T-cell (primary cell): ENCODE measurements at regions not wholly inside any gene's neighbourhood (a gene's known extent, or its start where the extent isn't known, plus 50 kb on each side); places are given as distances from the start of the nearest gene placed in this dataset.
"Not testable (repeated sequence)": the region's sequence is repeated elsewhere in the genome, so short reads cannot be mapped to it uniquely, and the experiment has no call there.

Experiments
- ATAC-seq, 4 experiments: fragments of 200-7000 bp in 3 of 4; fragments of 150-1000 bp in 1 of 4; cut with Tn5 transposase; replicated peaks in 1 of 4; 1 replicate in 3 of 4; 2 replicates in 1 of 4; pipeline ENCODE4 v1.10.0; 2021; ENCODE audit warnings: moderate library complexity in 3 of 4, mild to moderate bottlenecking in 2 of 4, moderate number of reproducible peaks in 1 of 4
- CTCF ChIA-PET, 2 donors: fragments of 300-600 bp; sonication (Branson Sonifier 250); formaldehyde crosslinking; loops; one replicate each; lab custom pipeline; 2022; ENCODE audit warnings: antibody characterized with exemption in 2 of 2; lab: Charles Lee
- POLR2A ChIA-PET, 2 donors: fragments of 300-600 bp; sonication (Branson Sonifier 250); formaldehyde crosslinking; loops; one replicate each; lab custom pipeline; 2022; ENCODE audit warnings: antibody characterized with exemption in 2 of 2; lab: Charles Lee
- DNase-seq, 35 experiments: peaks; one replicate each; pipeline versions ENCODE4 v3.0.0 to v3.0.0-alpha.2; 2013 to 2023
- H3K27ac ChIP-seq: one replicate; pipeline ENCODE4 v1.5.1; 2013; ENCODE audit warnings: low read length
- H3K27me3 ChIP-seq, 2 experiments: replicated peaks in 1 of 2; 1 replicate in 1 of 2; 2 replicates in 1 of 2; pipeline versions ENCODE4 v1.6.1 to v1.7.0; 2013; ENCODE audit warnings: low read length in 1 of 2, mixed read lengths in 1 of 2; ENCODE audit not compliant: control insufficient read depth in 2 of 2, insufficient read depth in 2 of 2; ENCODE audit errors: extremely low read depth in 1 of 2
- H3K36me3 ChIP-seq, 2 donors: 1 replicate in 1 of 2; 2 replicates in 1 of 2; pipeline versions ENCODE4 v1.6.1 to v1.7.0; 2013; ENCODE audit warnings: low read length in 1 of 2; ENCODE audit not compliant: control insufficient read depth in 2 of 2, insufficient read depth in 1 of 2; ENCODE audit errors: extremely low read depth in 1 of 2
- H3K4me1 ChIP-seq, 2 experiments: 1 replicate in 1 of 2; 2 replicates in 1 of 2; pipeline versions ENCODE4 v1.6.1 to v1.7.0; 2013; ENCODE audit warnings: low read length in 2 of 2, mixed read lengths in 1 of 2; ENCODE audit not compliant: insufficient read depth in 2 of 2, control insufficient read depth in 1 of 2; ENCODE audit errors: extremely low read depth in 1 of 2
- H3K4me3 ChIP-seq, 2 donors: 1 replicate in 1 of 2; 2 replicates in 1 of 2; pipeline versions ENCODE4 v1.5.1 to v1.7.0; 2013; ENCODE audit warnings: mild to moderate bottlenecking in 2 of 2, low read length in 1 of 2, moderate library complexity in 1 of 2; ENCODE audit not compliant: control insufficient read depth in 1 of 2; ENCODE audit errors: extremely low read depth in 1 of 2
- H3K9me3 ChIP-seq: 2 replicates; pipeline ENCODE4 v1.7.0; 2013
- H3K27ac Mint-ChIP-seq, 2 donors: one replicate each; pipeline ENCODE4 v1.8.0; 2020 to 2021; ENCODE audit warnings: mild to moderate bottlenecking in 2 of 2, mixed read lengths in 2 of 2
- H3K27me3 Mint-ChIP-seq, 2 donors: one replicate each; pipeline ENCODE4 v1.8.0; 2021 to 2022; ENCODE audit warnings: mixed read lengths in 2 of 2
- H3K36me3 Mint-ChIP-seq: one replicate; pipeline ENCODE4 v1.8.0; 2021; ENCODE audit warnings: mixed read lengths
- H3K4me1 Mint-ChIP-seq, 3 donors: one replicate each; pipeline ENCODE4 v1.8.0; 2020 to 2022; ENCODE audit warnings: mixed read lengths in 3 of 3, mild to moderate bottlenecking in 1 of 3
- H3K4me3 Mint-ChIP-seq, 3 donors: one replicate each; pipeline ENCODE4 v1.8.0; 2020 to 2022; ENCODE audit warnings: mild to moderate bottlenecking in 3 of 3, mixed read lengths in 3 of 3, moderate library complexity in 3 of 3
- H3K9me3 Mint-ChIP-seq, 3 donors: one replicate each; pipeline ENCODE4 v1.8.0; 2020 to 2022; ENCODE audit warnings: mixed read lengths in 3 of 3
- WGBS: methylation state at CpG from one replicate; pipeline ENCODE4 v1.1.5; 2013; ENCODE audit warnings: missing lambda C conversion rate; ENCODE audit not compliant: insufficient coverage; 5-methylcytosine and 5-hydroxymethylcytosine counted together

DNA sequence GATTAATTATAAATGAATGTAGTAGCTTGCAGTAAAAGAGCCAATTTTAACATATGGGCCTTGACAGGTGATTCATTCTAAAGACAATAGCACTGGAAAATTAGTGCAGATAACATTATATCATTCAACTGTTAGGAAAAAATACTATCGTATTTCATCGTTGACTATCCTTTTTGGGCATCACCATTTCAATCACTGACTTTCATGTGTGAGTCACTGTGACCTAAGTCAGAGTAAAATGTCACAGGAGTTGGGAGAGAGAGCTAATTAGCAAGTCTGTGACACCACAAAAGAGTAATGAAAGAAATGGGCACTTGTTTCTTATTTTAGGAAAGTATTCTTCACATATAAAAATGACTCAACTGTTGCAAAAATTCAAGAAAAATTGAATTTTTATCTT lies 253.8 kb upstream of the CNTN5 start:
- no peak overlapping the region for H3K27ac Mint-ChIP-seq
- POLR2A ChIA-PET = no interaction called here
- CTCF ChIA-PET = no interaction called here

DNA sequence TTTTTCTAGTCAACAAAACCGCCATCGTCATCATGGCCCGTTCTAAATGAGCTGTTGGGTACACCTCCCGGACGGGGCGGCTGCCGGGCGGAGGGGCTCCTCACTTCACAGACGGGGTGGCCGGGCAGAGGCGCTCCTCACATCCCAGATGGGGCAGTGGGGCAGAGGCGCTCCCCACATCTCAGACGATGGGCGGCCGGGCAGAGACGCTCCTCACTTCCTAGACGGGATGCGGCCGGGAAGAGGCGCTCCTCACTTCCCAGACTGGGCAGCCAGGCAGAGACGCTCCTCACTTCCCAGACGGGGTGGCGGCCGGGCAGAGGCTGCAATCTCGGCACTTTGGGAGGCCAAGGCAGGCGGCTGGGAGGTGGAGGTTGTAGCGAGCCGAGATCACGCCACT lies 250.7 kb upstream of the CNTN5 start:
- H3K27ac ChIP-seq, POLR2A ChIA-PET, H3K27ac Mint-ChIP-seq, H3K36me3 ChIP-seq, H3K4me3 ChIP-seq, ATAC-seq, CTCF ChIA-PET, H3K4me1 ChIP-seq, H3K27me3 ChIP-seq, H3K27me3 Mint-ChIP-seq, H3K36me3 Mint-ChIP-seq, H3K9me3 ChIP-seq, DNase-seq, H3K4me3 Mint-ChIP-seq, H3K4me1 Mint-ChIP-seq: not testable (repeated sequence)
- WGBS = no CpG with 5 or more reads among the region's 29 CpGs
- H3K9me3 Mint-ChIP-seq = peaks cover 4 to 19% (median 6%) of the 10 kb centered on the region in 3 donors

More for the DNA sequence above, 253.8 kb upstream of the CNTN5 start:
- Histone ChIP-seq H3K27ac (no peak overlapping the region), H3K9me3 (no peaks in the 10 kb centered on the region), H3K4me3 (no peak overlapping the region), H3K27me3 (no peaks in the 10 kb centered on the region), H3K4me1 (no peaks in the 10 kb centered on the region), H3K36me3 (no peaks in the 10 kb centered on the region)
- ATAC-seq (no peak), DNase-seq (no peak)
- WGBS = no CpG with 5 or more reads among the region's 2 CpGs
- Mint-ChIP-seq H3K9me3 (peaks cover 9 to 17% (median 10%) of the 10 kb centered on the region in 3 donors), H3K4me3 (no peak overlapping the region), H3K4me1 (no peaks in the 10 kb centered on the region), H3K36me3 (no peaks in the 10 kb centered on the region), H3K27me3 (no peaks in the 10 kb centered on the region)

DNA sequence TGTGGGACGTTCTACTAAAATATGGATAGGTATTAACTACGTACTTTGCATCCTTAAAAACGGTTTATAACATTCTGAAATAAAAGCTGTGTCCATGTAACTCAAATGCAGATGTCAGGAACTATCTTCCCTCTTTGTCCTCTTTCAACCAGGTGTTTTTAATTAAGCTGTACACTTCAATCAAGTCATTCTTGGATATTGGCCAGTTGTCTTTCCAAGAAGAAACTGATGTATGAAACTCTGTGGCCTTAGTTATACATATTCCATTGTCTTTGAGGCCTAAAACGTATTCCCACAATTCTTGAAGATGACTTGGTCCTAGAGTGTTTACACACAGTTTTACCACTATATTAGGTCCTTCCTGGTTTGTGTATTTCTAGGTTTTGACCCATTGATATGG lies 249.0 kb upstream of the CNTN5 start:
- no CpG with 5 or more reads among the region's 4 CpGs for WGBS
- Histone ChIP-seq H3K27ac (no peak overlapping the region), H3K9me3 (no peaks in the 10 kb centered on the region), H3K36me3 (no peaks in the 10 kb centered on the region), H3K4me1 (no peaks in the 10 kb centered on the region), H3K27me3 (no peaks in the 10 kb centered on the region), H3K4me3 (no peak overlapping the region)
- H3K27me3 Mint-ChIP-seq = no peaks in the 10 kb centered on the region
- H3K9me3 Mint-ChIP-seq = peaks cover 4 to 20% (median 6%) of the 10 kb centered on the region in 3 donors
- no peak overlapping the region for H3K27ac Mint-ChIP-seq
- ChIA-PET CTCF (no interaction called here), POLR2A (interaction anchor here in 1 of 2 donors (0.6 kb wide), 1 partner anchor 1061 kb away, joined by 4 read pairs; no protein-coding TSS in a partner anchor)
- DNase-seq (no peak), ATAC-seq (no peak)
- no peaks in the 10 kb centered on the region for H3K4me1 Mint-ChIP-seq
- no peaks in the 10 kb centered on the region for H3K36me3 Mint-ChIP-seq
- no peak overlapping the region for H3K4me3 Mint-ChIP-seq

DNA sequence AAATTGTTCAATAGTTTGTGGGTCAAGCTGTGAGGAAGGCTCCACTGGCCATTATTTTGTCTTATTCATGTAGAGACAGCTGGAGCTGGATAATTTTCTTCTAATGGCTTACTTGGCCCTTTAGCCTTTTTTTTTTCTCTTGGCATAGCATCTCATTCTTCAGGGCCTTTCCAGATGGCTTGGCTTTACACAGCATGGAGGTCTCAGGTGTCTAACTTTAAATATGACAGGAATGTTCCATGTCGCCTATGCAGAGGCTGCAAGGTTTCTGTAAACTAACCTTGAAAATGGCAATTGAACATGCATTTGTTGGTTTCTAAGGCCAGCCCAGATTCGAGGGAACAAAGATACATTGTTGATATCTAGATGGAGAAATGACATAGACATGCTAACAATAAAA lies 247.9 kb upstream of the CNTN5 start:
- POLR2A ChIA-PET = no interaction called here
- H3K4me3 ChIP-seq = no peak overlapping the region

DNA sequence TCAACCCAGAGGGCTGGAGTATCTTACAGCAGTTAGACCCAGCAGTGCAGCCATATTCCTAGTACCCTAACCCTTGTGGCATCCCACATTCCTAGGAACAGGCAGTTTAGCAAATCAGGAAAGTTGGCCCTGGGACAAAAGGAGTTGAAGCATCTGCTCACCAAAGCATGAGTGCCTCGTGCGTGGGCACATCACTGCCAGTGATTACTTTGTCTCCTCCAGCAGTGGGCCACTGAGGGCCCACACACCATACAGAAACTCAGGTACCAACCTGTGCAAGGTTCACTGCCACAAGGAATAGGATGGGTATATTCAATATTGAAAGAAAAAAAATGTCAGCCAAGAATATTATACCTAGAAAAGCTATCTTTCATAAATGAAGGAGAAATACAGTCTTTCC lies 227.5 kb upstream of the CNTN5 start:
- H3K27me3 ChIP-seq = no peaks in the 10 kb centered on the region
- no peaks in the 10 kb centered on the region for H3K36me3 ChIP-seq
- Mint-ChIP-seq H3K27ac (no peak overlapping the region), H3K36me3 (no peaks in the 10 kb centered on the region), H3K4me3 (no peak overlapping the region), H3K9me3 (peaks cover 7 to 30% (median 9%) of the 10 kb centered on the region in 3 donors), H3K27me3 (no peaks in the 10 kb centered on the region), H3K4me1 (no peaks in the 10 kb centered on the region)
- CTCF ChIA-PET = no interaction called here
- POLR2A ChIA-PET = no interaction called here
- no peaks in the 10 kb centered on the region for H3K9me3 ChIP-seq
- ATAC-seq (no peak), DNase-seq (no peak)
- WGBS = no CpG with 5 or more reads among the region's 2 CpGs
- no peak overlapping the region for H3K27ac ChIP-seq
- no peak overlapping the region for H3K4me3 ChIP-seq
- no peaks in the 10 kb centered on the region for H3K4me1 ChIP-seq

More for the DNA sequence above, 247.9 kb upstream of the CNTN5 start:
- Mint-ChIP-seq H3K4me1 (no peaks in the 10 kb centered on the region), H3K9me3 (peaks cover 4 to 14% (median 6%) of the 10 kb centered on the region in 3 donors), H3K27ac (no peak overlapping the region), H3K27me3 (no peaks in the 10 kb centered on the region), H3K4me3 (no peak overlapping the region), H3K36me3 (no peaks in the 10 kb centered on the region)
- Histone ChIP-seq H3K9me3 (no peaks in the 10 kb centered on the region), H3K4me1 (no peaks in the 10 kb centered on the region), H3K36me3 (no peaks in the 10 kb centered on the region), H3K27ac (no peak overlapping the region), H3K27me3 (no peaks in the 10 kb centered on the region)
- DNase-seq (no peak), ATAC-seq (no peak)
- CTCF ChIA-PET = no interaction called here
- 80% methylated on average over 2 of the region's 2 CpGs for WGBS

DNA sequence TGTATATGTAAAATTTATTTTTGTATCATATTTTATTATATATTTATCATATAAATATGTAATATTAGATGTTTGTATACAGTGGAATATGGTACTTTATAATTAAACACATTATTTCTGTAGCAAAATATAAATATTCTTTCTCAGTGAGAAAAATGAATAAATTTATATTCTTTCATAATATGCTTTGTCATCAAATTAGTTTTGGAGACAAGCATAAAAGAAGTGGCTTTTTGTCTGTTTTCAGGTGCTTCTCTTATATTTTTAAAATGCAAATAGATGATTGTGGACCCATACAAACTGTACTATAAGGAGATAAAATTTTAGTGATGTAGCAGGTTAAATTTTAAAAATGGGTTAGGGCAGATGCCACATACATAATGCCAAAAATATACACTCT lies 222.4 kb upstream of the CNTN5 start:
- Mint-ChIP-seq H3K4me1 (no peaks in the 10 kb centered on the region), H3K4me3 (no peak overlapping the region), H3K27me3 (no peaks in the 10 kb centered on the region), H3K36me3 (no peaks in the 10 kb centered on the region), H3K27ac (no peak overlapping the region), H3K9me3 (peaks cover 7 to 24% (median 11%) of the 10 kb centered on the region in 3 donors)
- Histone ChIP-seq H3K27me3 (no peaks in the 10 kb centered on the region), H3K4me3 (no peak overlapping the region), H3K9me3 (no peaks in the 10 kb centered on the region), H3K4me1 (no peaks in the 10 kb centered on the region), H3K27ac (no peak overlapping the region), H3K36me3 (no peaks in the 10 kb centered on the region)
- ATAC-seq (no peak), DNase-seq (no peak)
- CTCF ChIA-PET = no interaction called here
- POLR2A ChIA-PET = no interaction called here

DNA sequence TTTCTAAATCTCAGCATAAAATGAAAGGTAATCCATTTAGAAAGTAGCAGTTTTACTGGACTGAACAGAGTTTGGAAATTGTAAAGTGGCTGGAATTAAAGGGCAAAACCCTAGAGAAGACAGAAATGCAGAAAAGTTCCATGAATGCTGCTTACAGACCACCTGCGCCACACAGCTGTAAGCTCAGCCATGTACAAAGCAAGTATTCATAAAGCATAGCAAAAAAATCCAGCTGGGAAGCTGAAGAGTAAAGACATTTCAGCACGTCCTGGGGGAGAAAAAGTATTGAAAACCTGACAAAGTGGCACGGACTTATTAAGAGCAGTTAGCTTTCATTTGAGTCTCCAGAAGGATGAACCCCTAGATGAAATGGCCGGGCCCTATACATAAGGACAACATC lies 220.1 kb upstream of the CNTN5 start:
- H3K36me3 ChIP-seq = no peaks in the 10 kb centered on the region
- Mint-ChIP-seq H3K4me3 (no peak overlapping the region), H3K36me3 (no peaks in the 10 kb centered on the region), H3K4me1 (no peaks in the 10 kb centered on the region), H3K27me3 (no peaks in the 10 kb centered on the region), H3K27ac (no peak overlapping the region), H3K9me3 (peaks cover 4 to 13% (median 6%) of the 10 kb centered on the region in 3 donors)
- H3K9me3 ChIP-seq = no peaks in the 10 kb centered on the region
- DNase-seq (no peak), ATAC-seq (no peak)
- H3K27ac ChIP-seq = no peak overlapping the region
- CTCF ChIA-PET = no interaction called here
- no peak overlapping the region for H3K4me3 ChIP-seq
- POLR2A ChIA-PET = interaction anchor here in 1 of 2 donors (0.6 kb wide), 1 partner anchor 20 kb away, joined by 4 read pairs; no protein-coding TSS in a partner anchor
- no peaks in the 10 kb centered on the region for H3K27me3 ChIP-seq
- WGBS = 80% methylated on average over 3 of the region's 4 CpGs
- no peaks in the 10 kb centered on the region for H3K4me1 ChIP-seq
